CD14-positive monocyte (primary cell): ENCODE measurements at regions not wholly inside any gene's neighbourhood (a gene's known extent, or its start where the extent isn't known, plus 50 kb on each side); places are given as distances from the start of the nearest gene placed in this dataset.

Source experiments
- DNase-seq, 3 donors: peaks; one replicate each; pipeline ENCODE4 v3.0.0-alpha.2; 2011 to 2022
- H2AFZ ChIP-seq: 2 replicates; pipeline ENCODE4 v1.6.0; 2012; ENCODE audit warnings: mild to moderate bottlenecking, low read depth, low read length, inconsistent platforms; ENCODE audit not compliant: insufficient read depth, poor library complexity, severe bottlenecking
- H3K27ac ChIP-seq, 2 donors: 1 replicate in 1 of 2; 2 replicates in 1 of 2; pipeline ENCODE4 v1.5.1; 2012 to 2013; ENCODE audit warnings: low read length in 2 of 2, control low read depth in 1 of 2, inconsistent platforms in 1 of 2, low read depth in 1 of 2, mild to moderate bottlenecking in 1 of 2
- H3K27me3 ChIP-seq, 2 donors: one replicate each; pipeline versions ENCODE4 v1.6.0 to v1.6.1; 2011 to 2013; ENCODE audit warnings: low read length in 2 of 2; ENCODE audit not compliant: control insufficient read depth in 2 of 2, insufficient read depth in 2 of 2
- H3K36me3 ChIP-seq, 2 donors: replicated peaks in 1 of 2; 1 replicate in 1 of 2; 2 replicates in 1 of 2; pipeline versions ENCODE4 v1.5.1 to v1.6.1; 2012 to 2013; ENCODE audit warnings: low read length in 2 of 2, control low read depth in 1 of 2, inconsistent platforms in 1 of 2, mild to moderate bottlenecking in 1 of 2; ENCODE audit not compliant: insufficient read depth in 2 of 2, control insufficient read depth in 1 of 2
- H3K4me1 ChIP-seq, 2 donors: 1 replicate in 1 of 2; 2 replicates in 1 of 2; pipeline versions ENCODE4 v1.5.1 to v1.6.1; 2012 to 2013; ENCODE audit warnings: low read length in 2 of 2, control low read depth in 1 of 2, inconsistent platforms in 1 of 2, mild to moderate bottlenecking in 1 of 2, moderate library complexity in 1 of 2; ENCODE audit not compliant: insufficient read depth in 2 of 2, control insufficient read depth in 1 of 2
- H3K4me2 ChIP-seq: replicated peaks from 2 replicates; pipeline ENCODE3; 2012; ENCODE audit warnings: low read length, moderate library complexity, mild to moderate bottlenecking; ENCODE audit not compliant: poor library complexity, severe bottlenecking; ENCODE audit errors: extremely low read depth
- H3K4me3 ChIP-seq, 3 experiments: fragments of 200-600 bp in 1 of 3; sonication (generic) in 1 of 3; replicated peaks in 1 of 3; 1 replicate in 2 of 3; 2 replicates in 1 of 3; pipeline ENCODE4 v1.5.1; 2011 to 2013; ENCODE audit warnings: low read length in 3 of 3, mild to moderate bottlenecking in 3 of 3, control low read depth in 2 of 3, low read depth in 2 of 3, inconsistent platforms in 1 of 3, moderate library complexity in 1 of 3
- H3K79me2 ChIP-seq: 2 replicates; pipeline ENCODE4 v1.6.0; 2012; ENCODE audit warnings: mild to moderate bottlenecking, control low read depth, inconsistent platforms, low read length, moderate library complexity; ENCODE audit not compliant: insufficient read depth
- H3K9ac ChIP-seq: 2 replicates; pipeline ENCODE4 v1.6.0; 2017; ENCODE audit warnings: low read length, mild to moderate bottlenecking; ENCODE audit not compliant: insufficient read depth, poor library complexity, severe bottlenecking
- H3K9me3 ChIP-seq, 2 donors: replicated peaks in 1 of 2; 1 replicate in 1 of 2; 2 replicates in 1 of 2; pipeline versions ENCODE4 v1.5.1 to v1.6.1; 2012 to 2013; ENCODE audit warnings: low read length in 2 of 2, control low read depth in 1 of 2; ENCODE audit not compliant: control insufficient read depth in 1 of 2, insufficient read depth in 1 of 2
- H4K20me1 ChIP-seq: 2 replicates; pipeline ENCODE4 v1.6.0; 2012; ENCODE audit warnings: mild to moderate bottlenecking, low read length, control low read depth, moderate library complexity; ENCODE audit not compliant: insufficient read depth
- H3K27ac Mint-ChIP-seq, 7 donors: one replicate each; pipeline ENCODE4 v1.8.0; 2020; ENCODE audit warnings: mild to moderate bottlenecking in 7 of 7, mixed read lengths in 7 of 7, moderate library complexity in 6 of 7, inconsistent platforms in 2 of 7
- H3K27me3 Mint-ChIP-seq, 3 donors: one replicate each; pipeline ENCODE4 v1.8.0; 2021 to 2022; ENCODE audit warnings: low read depth in 3 of 3, mild to moderate bottlenecking in 3 of 3, mixed read lengths in 3 of 3, moderate library complexity in 3 of 3, inconsistent platforms in 1 of 3
- H3K36me3 Mint-ChIP-seq, 2 donors: one replicate each; pipeline ENCODE4 v1.8.0; 2020; ENCODE audit warnings: mixed read lengths in 2 of 2, inconsistent platforms in 1 of 2, mild to moderate bottlenecking in 1 of 2
- H3K4me1 Mint-ChIP-seq: one replicate; pipeline ENCODE4 v1.8.0; 2020; ENCODE audit warnings: mild to moderate bottlenecking, mixed read lengths
- H3K4me3 Mint-ChIP-seq, 2 donors: one replicate each; pipeline ENCODE4 v1.8.0; 2020; ENCODE audit warnings: mild to moderate bottlenecking in 2 of 2, mixed read lengths in 2 of 2, moderate library complexity in 1 of 2
- H3K9me3 Mint-ChIP-seq, 7 donors: one replicate each; pipeline ENCODE4 v1.8.0; 2020 to 2022; ENCODE audit warnings: mixed read lengths in 7 of 7, mild to moderate bottlenecking in 6 of 7, moderate library complexity in 6 of 7, inconsistent platforms in 2 of 7
- WGBS: methylation state at CpG from one replicate; pipeline ENCODE4 v1.1.5; 2013; ENCODE audit warnings: missing lambda C conversion rate; ENCODE audit not compliant: insufficient coverage; 5-methylcytosine and 5-hydroxymethylcytosine counted together
- intact Hi-C, 2 donors: fragments of 100-400 bp; cut with micrococcal nuclease; formaldehyde crosslinking; loops; one replicate each; pipeline versions ENCODE4 v1.15.0 to v1.15.1; 2023
- TF ChIP-seq, protein P1 (sequence below): fragments of 200-600 bp; IDR thresholded peaks from one replicate; pipeline ENCODE4 v1.8.0; 2022; ENCODE audit warnings: antibody characterized with exemption, mild to moderate bottlenecking

DNA sequence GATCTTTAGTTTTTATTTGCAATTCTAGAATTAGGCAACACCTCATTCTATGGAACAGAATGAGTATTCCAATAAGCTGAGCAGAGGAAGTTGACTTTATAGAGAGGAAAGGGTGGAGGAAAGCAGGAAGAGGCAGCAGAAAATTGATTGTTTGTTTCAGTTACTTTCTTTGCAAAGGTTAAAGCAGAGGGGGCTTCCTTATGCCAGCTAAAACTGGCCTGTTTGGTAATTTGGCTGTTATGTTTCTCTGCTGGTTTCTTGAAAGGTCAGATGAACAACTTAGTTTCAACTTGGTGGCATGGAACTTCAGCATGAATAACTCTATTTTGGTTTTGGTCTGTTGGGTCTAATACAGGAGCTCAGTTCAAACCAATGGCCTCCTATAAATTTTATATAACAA is 190.9 kb upstream of the IL12A start:
- Mint-ChIP-seq H3K4me3 (no peak overlapping the region), H3K27me3 (no peaks in the 10 kb centered on the region), H3K36me3 (no peaks in the 10 kb centered on the region), H3K4me1 (peaks cover 5% of the 10 kb centered on the region), H3K9me3 (peaks cover 0 to 2% (median 0%) of the 10 kb centered on the region in 7 donors), H3K27ac (peak overlapping the region in 1 of 7 donors; percentile 34)
- no peak overlapping the region for H3K4me3 ChIP-seq
- no peak for DNase-seq
- H3K9me3 ChIP-seq, result no peaks in the 10 kb centered on the region
- intact Hi-C loops, result no loop called here
- TF ChIP-seq, protein P1, sequence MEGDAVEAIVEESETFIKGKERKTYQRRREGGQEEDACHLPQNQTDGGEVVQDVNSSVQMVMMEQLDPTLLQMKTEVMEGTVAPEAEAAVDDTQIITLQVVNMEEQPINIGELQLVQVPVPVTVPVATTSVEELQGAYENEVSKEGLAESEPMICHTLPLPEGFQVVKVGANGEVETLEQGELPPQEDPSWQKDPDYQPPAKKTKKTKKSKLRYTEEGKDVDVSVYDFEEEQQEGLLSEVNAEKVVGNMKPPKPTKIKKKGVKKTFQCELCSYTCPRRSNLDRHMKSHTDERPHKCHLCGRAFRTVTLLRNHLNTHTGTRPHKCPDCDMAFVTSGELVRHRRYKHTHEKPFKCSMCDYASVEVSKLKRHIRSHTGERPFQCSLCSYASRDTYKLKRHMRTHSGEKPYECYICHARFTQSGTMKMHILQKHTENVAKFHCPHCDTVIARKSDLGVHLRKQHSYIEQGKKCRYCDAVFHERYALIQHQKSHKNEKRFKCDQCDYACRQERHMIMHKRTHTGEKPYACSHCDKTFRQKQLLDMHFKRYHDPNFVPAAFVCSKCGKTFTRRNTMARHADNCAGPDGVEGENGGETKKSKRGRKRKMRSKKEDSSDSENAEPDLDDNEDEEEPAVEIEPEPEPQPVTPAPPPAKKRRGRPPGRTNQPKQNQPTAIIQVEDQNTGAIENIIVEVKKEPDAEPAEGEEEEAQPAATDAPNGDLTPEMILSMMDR, result no peak
- H3K4me1 ChIP-seq, result peaks cover 0 to 4% of the 10 kb centered on the region in 2 donors
- H4K20me1 ChIP-seq, result no peaks in the 10 kb centered on the region
- no peak overlapping the region for H3K4me2 ChIP-seq
- H3K79me2 ChIP-seq, result no peaks in the 10 kb centered on the region
- no peak overlapping the region for H2AFZ ChIP-seq
- H3K36me3 ChIP-seq, result no peaks in the 10 kb centered on the region
- no peak overlapping the region for H3K9ac ChIP-seq
- H3K27ac ChIP-seq, result no peak overlapping the region
- no peaks in the 10 kb centered on the region for H3K27me3 ChIP-seq

DNA sequence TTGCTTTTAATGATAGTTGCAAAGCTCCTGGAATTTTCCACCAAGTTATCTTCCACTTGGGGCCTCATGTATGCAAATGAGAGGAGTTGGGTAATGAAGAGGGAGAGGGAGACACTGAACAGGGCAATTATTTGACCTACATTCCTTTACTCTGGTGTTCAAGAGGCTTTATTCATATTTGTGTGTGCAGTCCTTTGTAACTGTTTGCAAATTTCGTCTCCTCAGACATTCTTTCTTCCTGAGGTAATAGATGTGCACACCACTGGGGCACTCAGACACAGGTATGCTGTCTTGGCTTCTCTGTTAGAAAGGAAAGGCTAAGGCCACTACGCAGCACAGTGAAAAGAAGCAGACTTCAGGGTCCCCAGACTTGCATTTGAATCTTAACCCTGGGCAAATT is 189.7 kb upstream of the IL12A start:
- H3K9me3 ChIP-seq, result no peaks in the 10 kb centered on the region
- H3K79me2 ChIP-seq, result no peaks in the 10 kb centered on the region
- H3K36me3 ChIP-seq, result no peaks in the 10 kb centered on the region
- Mint-ChIP-seq H3K36me3 (no peaks in the 10 kb centered on the region), H3K9me3 (no peaks in the 10 kb centered on the region), H3K27ac (no peak overlapping the region), H3K4me1 (peaks cover 5% of the 10 kb centered on the region), H3K27me3 (no peaks in the 10 kb centered on the region), H3K4me3 (no peak overlapping the region)
- H3K4me2 ChIP-seq, result no peak overlapping the region
- no peak for DNase-seq
- no peak overlapping the region for H2AFZ ChIP-seq
- no peaks in the 10 kb centered on the region for H3K27me3 ChIP-seq
- no peak overlapping the region for H3K4me3 ChIP-seq
- intact Hi-C loops, result no loop called here
- TF ChIP-seq, protein P1, result no peak
- WGBS, result no CpG with 5 or more reads among the region's 2 CpGs
- H3K27ac ChIP-seq, result no peak overlapping the region
- peaks cover 0 to 4% of the 10 kb centered on the region in 2 donors for H3K4me1 ChIP-seq
- no peak overlapping the region for H3K9ac ChIP-seq
- no peaks in the 10 kb centered on the region for H4K20me1 ChIP-seq
